HG03565 (cell line): ENCODE measurements at regions not wholly inside any gene's neighbourhood (a gene's known extent, or its start where the extent isn't known, plus 50 kb on each side); places are given as distances from the start of the nearest gene placed in this dataset.

Source experiments
- ATAC-seq: cut with Tn5 transposase; IDR thresholded peaks from one replicate; pipeline ENCODE4 v1.9.1; 2021; ENCODE audit warnings: mild to moderate bottlenecking, moderate library complexity; ENCODE audit not compliant: unreplicated experiment

GRCh38 chr3:72153477-72154314, 368.7 kb upstream of the PROK2 start:
- ATAC-seq: no peak

- ATAC-seq: no peak
Observed at GRCh38 chr3:72152551-72153476, 367.9 kb upstream of the PROK2 start.

DNA sequence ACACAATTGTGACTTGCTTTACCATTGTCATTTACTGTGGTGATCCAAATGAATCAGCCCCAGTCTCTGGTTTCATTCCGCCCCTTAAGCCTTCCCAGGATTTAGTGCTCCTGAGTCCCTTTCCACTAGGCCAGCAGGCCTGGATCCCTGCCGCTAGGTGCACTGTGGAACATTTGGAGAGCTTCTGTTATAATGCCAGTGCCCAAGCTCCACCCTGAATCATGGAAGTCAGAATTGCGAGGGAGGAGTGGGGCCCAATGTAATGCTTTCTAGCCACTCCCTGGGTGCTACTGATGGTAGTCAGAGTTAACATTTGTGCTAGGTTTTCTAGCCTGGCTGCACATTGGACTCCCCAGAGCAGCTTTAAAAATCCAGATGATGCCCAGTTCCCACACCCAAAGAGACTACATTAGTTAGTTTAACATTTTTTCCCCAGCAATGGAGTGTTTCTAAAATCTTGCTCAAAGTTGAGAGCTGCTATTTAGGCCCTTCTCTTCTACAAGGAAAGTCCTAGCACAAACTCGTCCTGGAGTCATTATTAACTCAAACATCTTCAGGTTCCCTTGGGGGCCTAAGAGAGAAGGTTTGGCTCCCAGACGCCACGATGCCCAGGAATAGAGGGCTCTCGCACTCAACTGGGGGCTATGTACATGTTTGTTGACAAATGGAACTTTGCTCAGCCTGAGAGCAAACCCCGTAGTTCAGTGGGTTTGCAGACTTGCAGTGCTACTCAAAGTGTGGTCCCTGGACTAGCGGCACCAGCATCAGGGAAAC, 366.7 kb upstream of the PROK2 start:
- no peak for ATAC-seq

DNA sequence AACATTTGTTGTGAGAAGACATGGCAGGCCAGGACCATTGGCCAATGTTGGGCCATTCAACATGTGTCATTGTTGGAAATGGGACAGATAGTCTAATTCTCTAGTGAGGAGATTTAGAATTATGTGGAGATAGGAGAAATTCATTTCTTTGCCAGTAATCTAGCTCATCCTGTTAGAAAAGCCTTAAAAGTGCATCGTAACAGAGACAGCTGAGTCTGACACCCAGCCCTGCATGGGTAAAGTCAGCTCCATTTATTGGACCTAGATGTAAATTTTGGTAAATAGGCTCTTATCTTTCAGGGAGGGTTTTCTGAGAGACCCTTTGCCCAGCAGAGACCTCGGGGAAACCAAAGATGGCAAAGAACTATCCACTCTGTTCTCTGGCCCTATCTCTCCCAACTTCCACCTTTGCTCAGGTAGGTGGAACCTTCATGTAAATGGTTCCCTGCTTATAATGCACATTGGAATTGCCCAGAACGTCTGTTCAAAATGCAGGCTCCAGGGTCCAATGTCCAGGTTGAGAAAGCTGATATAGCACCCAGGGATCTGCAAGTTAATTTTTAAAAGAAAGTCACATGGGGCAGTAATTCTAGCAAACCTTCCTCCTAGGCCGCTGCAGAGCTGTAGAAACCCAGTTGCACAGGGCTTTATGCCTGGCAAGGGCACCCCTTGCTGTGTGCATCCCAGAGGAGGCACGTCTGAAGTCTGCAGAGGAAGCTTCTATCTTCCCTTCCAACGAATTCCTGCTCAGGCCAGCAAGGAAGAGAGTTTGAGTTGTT, 365.9 kb upstream of the PROK2 start:
- no peak for ATAC-seq

DNA sequence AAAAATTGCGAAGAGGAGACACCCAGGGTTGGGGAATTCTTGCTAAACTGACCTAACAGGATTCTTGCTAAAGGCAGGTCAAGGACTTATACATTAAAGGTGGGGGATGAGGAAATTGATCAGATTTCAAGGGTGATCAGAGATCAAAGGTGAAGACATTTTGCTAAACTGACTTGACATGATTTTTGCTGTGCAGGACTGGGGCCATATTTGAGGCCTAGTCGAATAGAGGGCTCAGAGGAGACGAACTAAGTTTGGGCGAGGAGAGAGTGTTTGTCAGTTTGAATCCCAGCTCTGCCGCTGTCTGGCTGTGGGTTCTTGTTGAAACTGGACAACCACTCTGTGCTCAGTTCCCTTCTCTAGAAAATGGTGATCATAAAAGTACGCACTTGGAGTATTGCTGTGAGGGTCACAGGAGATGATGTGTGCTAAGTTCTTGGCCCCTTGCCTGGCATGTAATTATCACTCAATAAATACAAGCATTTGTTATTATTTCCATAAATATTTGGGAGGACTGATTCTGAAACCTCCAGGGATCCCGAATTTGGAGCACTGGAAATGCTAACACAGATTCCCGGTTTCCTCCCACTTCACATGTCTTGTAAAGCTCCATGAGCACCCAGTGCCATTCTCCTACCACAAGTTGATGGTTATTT, 364.8 kb upstream of the PROK2 start:
- ATAC-seq: no peak

DNA sequence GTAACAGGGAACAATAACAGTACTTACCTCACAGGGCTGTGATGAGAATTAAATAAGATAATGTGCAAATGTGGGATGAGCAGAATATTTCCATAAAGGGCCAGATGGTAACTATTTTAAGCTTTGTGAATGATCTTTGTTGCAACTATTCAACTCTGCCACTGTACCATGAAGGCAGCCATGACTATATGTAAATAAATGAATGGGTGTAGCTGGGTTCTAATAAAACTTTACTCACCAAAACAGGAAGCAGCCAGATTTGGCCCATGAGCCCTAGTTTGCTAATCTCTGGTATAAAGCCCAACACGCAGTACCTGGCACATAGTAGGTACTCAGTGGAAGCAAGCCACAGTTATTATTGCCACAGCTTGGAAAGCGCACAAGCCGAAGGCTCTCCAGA, 362.7 kb upstream of the PROK2 start:
- no peak for ATAC-seq

- no peak for ATAC-seq
Observed at GRCh38 chr3:72145506-72146380, 360.8 kb upstream of the PROK2 start.

- peak; percentile 62 for ATAC-seq
Observed at GRCh38 chr3:72144773-72145505, 360.0 kb upstream of the PROK2 start.

DNA sequence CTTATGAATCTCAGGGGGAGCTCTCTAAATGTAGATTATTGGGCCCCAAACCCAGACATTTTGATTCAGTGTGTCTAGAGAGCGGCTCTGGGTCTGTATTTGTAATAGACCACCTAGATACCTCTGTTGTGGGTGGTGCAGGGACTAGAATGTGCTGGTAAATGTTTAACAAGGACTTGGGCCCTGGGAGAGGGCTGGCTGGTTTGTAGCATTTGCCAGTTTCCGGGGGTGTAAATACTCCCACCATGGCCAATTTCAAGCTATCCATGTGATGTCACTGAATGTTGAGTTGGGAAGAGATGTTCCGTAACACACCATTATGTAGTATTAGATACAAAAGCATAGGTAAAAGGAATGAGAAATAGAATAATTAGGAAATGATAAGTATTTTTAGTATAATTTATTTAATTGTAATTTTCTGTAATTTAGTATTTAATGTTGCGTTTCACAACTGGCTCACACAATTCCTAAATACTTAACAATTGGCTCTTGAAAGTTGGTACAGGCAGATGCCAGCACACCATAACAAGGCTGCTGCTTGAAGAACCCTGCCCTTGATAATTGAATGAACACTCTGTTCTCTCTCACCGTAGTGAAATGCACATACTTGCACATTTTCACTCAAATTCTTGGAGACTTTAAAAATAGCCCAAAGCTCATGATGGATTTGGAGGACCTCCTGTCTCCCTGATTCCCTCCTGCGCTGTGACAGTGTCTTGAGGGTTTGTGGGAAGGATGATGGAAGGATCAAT, 359.2 kb upstream of the PROK2 start:
- no peak for ATAC-seq

DNA sequence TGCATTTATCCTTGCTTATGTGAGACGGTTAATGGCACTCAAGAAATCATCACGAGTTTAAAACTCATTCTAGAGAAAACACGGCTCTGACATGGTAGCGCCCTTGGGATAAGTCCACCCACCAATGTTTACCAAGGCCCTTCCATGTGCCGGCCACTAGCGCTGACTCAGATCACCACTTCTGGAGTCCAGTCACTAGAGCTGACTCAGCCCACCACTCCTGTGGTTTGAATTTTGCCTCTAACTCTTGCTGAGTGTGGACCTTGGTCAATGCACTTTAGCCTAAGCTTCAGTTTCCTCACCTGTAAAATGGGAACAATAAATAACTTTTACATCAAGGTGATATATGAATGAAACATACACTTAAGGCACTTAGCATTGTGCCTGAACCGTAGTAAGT, 358.4 kb upstream of the PROK2 start:
- no peak for ATAC-seq

- no peak for ATAC-seq
Observed at GRCh38 chr3:72142028-72142427, 357.1 kb upstream of the PROK2 start.

GRCh38 chr3:72141264-72141663, 356.3 kb upstream of the PROK2 start:
- ATAC-seq: no peak

DNA sequence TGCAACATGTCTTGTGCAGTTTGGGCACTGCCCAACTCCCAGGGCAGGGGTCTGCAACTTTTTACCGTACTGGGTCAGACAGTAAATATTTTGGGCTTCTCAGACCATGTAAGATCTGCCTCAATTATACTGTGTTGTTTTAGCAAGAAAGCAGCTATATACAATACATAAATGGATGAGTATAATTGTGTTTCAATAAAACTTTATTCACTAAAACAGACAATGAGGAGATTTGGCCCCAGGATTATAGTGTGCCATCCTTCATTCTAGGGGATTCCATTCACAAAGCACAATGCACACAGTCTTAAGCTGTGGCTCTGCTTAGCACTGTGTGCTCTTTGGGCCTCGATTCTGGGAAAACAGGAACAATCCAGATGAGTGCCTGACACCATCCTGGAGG, 354.4 kb upstream of the PROK2 start:
- no peak for ATAC-seq

DNA sequence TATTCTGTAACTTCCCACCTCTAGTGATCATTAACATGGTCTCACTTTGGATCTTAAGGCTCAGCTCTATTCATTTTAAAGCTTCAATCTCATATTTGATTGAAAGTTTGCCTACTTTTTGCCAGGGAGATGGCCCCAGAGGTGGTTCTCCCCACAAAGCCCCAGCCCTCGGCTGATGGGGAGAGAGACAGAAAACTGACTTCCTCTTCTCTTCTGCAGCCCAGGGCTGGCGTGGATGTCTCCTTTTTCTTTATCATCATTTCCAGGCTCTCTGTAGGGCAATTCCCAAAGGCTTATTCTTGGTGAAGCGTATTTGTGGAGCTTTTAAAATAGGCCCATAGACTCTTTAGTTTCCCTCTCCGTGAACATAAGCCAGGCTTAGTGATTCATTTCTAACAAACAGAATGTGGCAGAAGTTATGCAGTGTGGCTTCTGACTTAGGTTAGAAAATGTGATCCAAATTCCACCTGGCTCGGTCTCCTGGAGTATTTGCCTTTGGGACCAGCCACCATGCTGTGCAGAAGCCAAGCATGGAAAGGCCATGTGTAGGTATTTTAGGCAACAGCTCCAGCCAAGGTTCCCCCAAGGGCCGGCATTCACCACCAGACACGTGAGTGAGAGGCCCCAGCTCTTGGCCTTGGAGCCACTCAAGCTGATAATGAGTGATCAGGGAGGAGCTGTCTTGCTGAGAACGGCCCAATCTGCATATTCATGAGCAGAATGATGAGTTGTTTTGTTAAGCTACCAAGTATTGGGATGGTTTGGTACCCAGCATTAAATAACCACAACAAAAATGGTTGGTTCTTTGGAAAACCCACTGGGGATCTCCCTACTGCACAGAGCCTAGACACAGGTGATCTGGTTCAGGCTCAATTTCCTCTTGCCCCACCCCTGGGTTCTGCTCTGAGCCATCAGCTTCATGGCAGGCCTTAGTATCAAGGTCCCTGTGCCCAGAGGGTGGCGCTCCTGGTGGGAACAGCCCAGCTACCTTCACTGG, 353.2 kb upstream of the PROK2 start:
- peak; percentile 39 for ATAC-seq

GRCh38 chr3:72135636-72136035, 350.7 kb upstream of the PROK2 start:
- ATAC-seq: no peak

- peak; percentile 59 for ATAC-seq
Observed at GRCh38 chr3:72134989-72135451, 350.1 kb upstream of the PROK2 start.
